Tibial nerve (tissue), 4 donors: ENCODE measurements at regions not wholly inside any gene's neighbourhood (a gene's known extent, or its start where the extent isn't known, plus 50 kb on each side); places are given as distances from the start of the nearest gene placed in this dataset.

Experiments used
- DNase-seq, 2 donors: peaks; one replicate each; pipeline ENCODE4 v3.0.0-alpha.2; 2019; ENCODE audit warnings: low spot score in 2 of 2
- H3K27ac ChIP-seq, 4 donors: fragments of 200-600 bp; sonication (generic) in 3 of 4; one replicate each; pipeline ENCODE4 v1.5.1; 2017 to 2019; ENCODE audit warnings: mild to moderate bottlenecking in 1 of 4
- H3K27me3 ChIP-seq, 2 donors: fragments of 200-600 bp; sonication (generic) in 1 of 2; one replicate each; pipeline versions ENCODE4 v1.5.1 to v1.6.0; 2017 to 2019
- H3K36me3 ChIP-seq, 3 donors: fragments of 200-600 bp; sonication (generic); one replicate each; pipeline ENCODE4 v1.5.1; 2018 to 2019
- H3K4me1 ChIP-seq, 4 donors: fragments of 200-600 bp; sonication (generic) in 3 of 4; one replicate each; pipeline ENCODE4 v1.5.1; 2017 to 2019
- H3K4me3 ChIP-seq, 4 donors: fragments of 200-600 bp; sonication (generic) in 3 of 4; one replicate each; pipeline ENCODE4 v1.5.1; 2017 to 2019; ENCODE audit warnings: mild to moderate bottlenecking in 1 of 4, moderate library complexity in 1 of 4
- H3K9me3 ChIP-seq, 4 donors: fragments of 200-600 bp; sonication (generic) in 3 of 4; one replicate each; pipeline ENCODE4 v1.5.1; 2017 to 2019
- CTCF ChIP-seq, 5 experiments: fragments of 200-600 bp in 3 of 5; fragments of 450-650 bp in 2 of 5; sonication (generic) in 3 of 5; IDR thresholded peaks; one replicate each; pipeline ENCODE4 v1.5.1; 2016 to 2019; ENCODE audit warnings: antibody characterized with exemption in 5 of 5, mild to moderate bottlenecking in 3 of 5, moderate library complexity in 2 of 5
- EP300 ChIP-seq, 2 donors: sonication (generic); formaldehyde crosslinking; IDR thresholded peaks; one replicate each; pipeline ENCODE4 v1.6.1; 2017; ENCODE audit warnings: antibody characterized with exemption in 2 of 2, mild to moderate bottlenecking in 1 of 2
- POLR2A ChIP-seq, 2 donors: fragments of 450-650 bp; IDR thresholded peaks; one replicate each; pipeline ENCODE4 v1.6.1; 2017; ENCODE audit warnings: antibody characterized with exemption in 2 of 2, mild to moderate bottlenecking in 2 of 2, moderate library complexity in 2 of 2
- WGBS, 2 donors: methylation state at CpG; one replicate each; pipeline ENCODE4 v1.1.5; 2018; 5-methylcytosine and 5-hydroxymethylcytosine counted together

DNA sequence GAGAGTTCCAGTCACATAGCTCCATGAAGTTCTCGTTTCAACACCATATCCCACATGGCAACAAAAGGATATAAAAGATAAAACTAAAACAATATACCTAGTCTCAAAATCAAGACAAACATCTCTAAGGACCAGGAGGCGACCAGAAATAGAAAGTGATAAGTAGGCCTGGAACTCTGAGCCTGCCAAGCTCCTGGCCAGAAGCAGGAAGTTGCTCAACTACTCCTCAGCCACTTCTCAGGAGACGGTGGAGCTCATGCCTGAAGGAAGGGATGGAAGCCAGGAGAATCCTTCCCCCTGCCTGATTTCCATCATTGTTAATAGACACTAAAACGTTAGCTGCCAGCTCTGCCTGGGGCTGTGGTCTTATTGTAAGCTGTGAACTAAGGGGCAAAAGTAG is 94.7 kb downstream of the DISP1 start:
- no peak for DNase-seq
- no peaks in the 10 kb centered on the region for H3K9me3 ChIP-seq
- H3K4me1 ChIP-seq, result peaks cover 0 to 19% (median 0%) of the 10 kb centered on the region in 4 donors
- no peak overlapping the region for H3K27ac ChIP-seq
- 57% methylated on average over 4 of the region's 4 CpGs for WGBS, 2 donors
- no peaks in the 10 kb centered on the region for H3K27me3 ChIP-seq
- TF ChIP-seq EP300 (IDR thresholded peaks at IDR 0.05) (no peak), CTCF (IDR thresholded peaks at IDR 0.05) (no peak), POLR2A (IDR thresholded peaks at IDR 0.05) (no peak)
- H3K36me3 ChIP-seq, result no peaks in the 10 kb centered on the region
- no peak overlapping the region for H3K4me3 ChIP-seq

GRCh38 chr1:222910699-222911098 is 95.9 kb downstream of the DISP1 start:
- Histone ChIP-seq H3K4me1 (peaks cover 0 to 19% (median 0%) of the 10 kb centered on the region in 4 donors), H3K27me3 (no peaks in the 10 kb centered on the region), H3K4me3 (no peak overlapping the region), H3K9me3 (no peaks in the 10 kb centered on the region), H3K36me3 (no peaks in the 10 kb centered on the region), H3K27ac (no peak overlapping the region)
- TF ChIP-seq CTCF (IDR thresholded peaks at IDR 0.05), result no peak
- TF ChIP-seq POLR2A (IDR thresholded peaks at IDR 0.05), result no peak
- TF ChIP-seq EP300 (IDR thresholded peaks at IDR 0.05), result no peak
- no peak for DNase-seq

- peaks cover 0 to 3% (median 0%) of the 10 kb centered on the region in 3 donors for H3K36me3 ChIP-seq
- 54 to 55% methylated on average over 1 of the region's 1 CpG for WGBS, 2 donors
- H3K4me3 ChIP-seq, result no peak overlapping the region
- no peaks in the 10 kb centered on the region for H3K27me3 ChIP-seq
- no peak for DNase-seq
- peaks cover 0 to 5% (median under 1%) of the 10 kb centered on the region in 4 donors for H3K9me3 ChIP-seq
- H3K27ac ChIP-seq, result no peak overlapping the region
- H3K4me1 ChIP-seq, result peaks cover 0 to 19% (median 0%) of the 10 kb centered on the region in 4 donors
- TF ChIP-seq POLR2A (IDR thresholded peaks at IDR 0.05) (no peak), CTCF (IDR thresholded peaks at IDR 0.05) (no peak), EP300 (IDR thresholded peaks at IDR 0.05) (no peak)
These were observed 97.0 kb downstream of the DISP1 start for GRCh38 chr1:222911866-222912265.

DNA sequence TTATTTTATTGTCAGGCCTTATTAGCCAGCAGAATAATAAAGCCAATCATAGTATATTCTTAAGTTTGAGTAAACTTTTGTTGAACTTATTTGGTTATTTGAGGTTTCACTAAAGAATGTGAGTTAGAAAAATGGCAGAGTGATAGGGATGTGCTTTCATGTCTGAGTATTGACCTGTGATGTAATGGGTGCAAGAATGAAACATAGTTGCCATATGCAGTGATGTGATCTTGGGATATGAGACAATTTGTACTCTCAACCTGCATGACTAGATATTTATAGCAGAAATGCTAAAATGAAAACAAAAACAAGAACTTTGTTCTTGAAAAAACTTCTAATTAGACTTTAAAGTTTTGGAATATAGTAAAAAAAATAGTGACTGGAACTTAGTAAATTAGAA is 97.9 kb downstream of the DISP1 start:
- TF ChIP-seq CTCF (IDR thresholded peaks at IDR 0.05), result no peak
- no peak for TF ChIP-seq EP300 (IDR thresholded peaks at IDR 0.05)
- Histone ChIP-seq H3K9me3 (peaks cover 0 to 12% (median 4%) of the 10 kb centered on the region in 4 donors), H3K4me1 (peaks cover 0 to 19% (median 0%) of the 10 kb centered on the region in 4 donors), H3K36me3 (peaks cover 0 to 11% (median 0%) of the 10 kb centered on the region in 3 donors), H3K4me3 (no peak overlapping the region), H3K27ac (no peak overlapping the region), H3K27me3 (no peaks in the 10 kb centered on the region)
- no peak for DNase-seq

DNA sequence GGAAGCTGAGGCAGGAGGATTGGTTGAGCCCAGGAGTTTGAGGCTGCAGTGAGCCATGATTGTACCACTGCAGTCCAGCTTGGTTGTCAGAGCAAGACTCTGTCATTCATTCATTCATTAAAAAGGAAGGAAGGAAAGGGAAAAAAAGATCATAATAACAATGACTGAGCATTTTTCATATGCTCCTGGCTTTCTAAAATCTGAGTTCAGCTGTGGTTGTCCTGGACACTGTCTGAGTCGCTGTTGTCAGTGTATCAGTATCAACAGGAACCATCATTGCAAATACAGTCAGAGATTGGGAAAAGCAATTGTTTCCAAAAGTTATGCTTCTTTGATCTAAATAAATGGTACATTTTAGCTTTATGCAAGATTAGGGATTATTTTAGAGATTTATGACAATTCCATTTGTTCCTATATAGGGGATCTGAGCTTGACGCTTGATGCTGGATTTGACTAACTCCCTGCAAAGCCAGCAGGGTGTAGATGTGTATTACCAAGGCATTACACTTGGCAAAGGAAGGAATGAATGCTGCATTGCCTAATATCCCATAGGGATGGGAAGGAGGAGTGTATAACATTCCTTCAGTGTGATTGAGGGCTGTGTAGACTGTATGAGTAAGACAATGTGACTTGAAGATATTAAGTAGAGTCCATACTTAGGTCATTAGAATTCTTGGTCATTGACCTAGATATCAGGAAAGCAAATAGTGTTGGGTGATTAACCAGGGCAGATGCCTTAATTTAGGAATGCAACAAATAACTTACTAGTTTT is 100.2 kb downstream of the DISP1 start:
- 96 to 100% methylated on average over 2 of the region's 2 CpGs for WGBS, 2 donors
- H3K27me3 ChIP-seq, result no peaks in the 10 kb centered on the region
- no peak for DNase-seq
- H3K4me3 ChIP-seq, result no peak overlapping the region
- peaks cover 0 to 16% (median 0%) of the 10 kb centered on the region in 4 donors for H3K4me1 ChIP-seq
- H3K27ac ChIP-seq, result no peak overlapping the region
- H3K9me3 ChIP-seq, result peaks cover 0 to 12% (median 4%) of the 10 kb centered on the region in 4 donors
- TF ChIP-seq EP300 (IDR thresholded peaks at IDR 0.05), result no peak
- no peak for TF ChIP-seq POLR2A (IDR thresholded peaks at IDR 0.05)
- no peak for TF ChIP-seq CTCF (IDR thresholded peaks at IDR 0.05)
- peaks cover 0 to 11% (median 0%) of the 10 kb centered on the region in 3 donors for H3K36me3 ChIP-seq
